Stimulated activated CD4-positive, alpha-beta T cell treated with anti-CD3 and anti-CD28 coated beads, Interleukin-12 subunit alpha, Interleukin-12 subunit beta, amount 100 ng/mL, for 48 hours (primary cell): ENCODE measurements at regions not wholly inside any gene's neighbourhood (a gene's known extent, or its start where the extent isn't known, plus 50 kb on each side); places are given as distances from the start of the nearest gene placed in this dataset.
"Not testable (repeated sequence)": the region's sequence is repeated elsewhere in the genome, so short reads cannot be mapped to it uniquely, and the experiment has no call there.

Source experiments
- DNase-seq, 3 donors: peaks; one replicate each; pipeline ENCODE4 v3.0.0-alpha.2; 2020; ENCODE audit warnings: low read depth in 2 of 3, low spot score in 1 of 3

DNA sequence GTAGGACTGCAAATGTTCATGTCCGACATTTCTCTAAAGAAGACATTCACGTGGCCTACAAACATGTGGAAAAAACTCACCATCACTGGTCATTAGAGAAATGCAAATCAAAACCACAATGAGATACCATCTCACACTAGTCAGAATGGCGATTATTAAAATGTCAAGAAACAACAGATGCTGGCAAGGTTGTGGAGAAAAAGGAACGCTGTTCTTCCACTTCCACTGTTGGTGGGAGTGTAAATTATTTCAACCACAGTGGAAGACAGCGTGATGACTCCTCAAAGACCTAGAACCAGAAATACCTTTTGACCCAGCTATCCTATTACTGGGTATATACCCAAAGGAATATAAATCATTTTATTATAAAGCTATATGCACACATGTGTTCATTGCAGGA is 253.9 kb upstream of the UBASH3B start:
- not testable (repeated sequence) for DNase-seq

- no peak for DNase-seq
These were observed 256.1 kb upstream of the UBASH3B start for GRCh38 chr11:122399375-122399774.

DNA sequence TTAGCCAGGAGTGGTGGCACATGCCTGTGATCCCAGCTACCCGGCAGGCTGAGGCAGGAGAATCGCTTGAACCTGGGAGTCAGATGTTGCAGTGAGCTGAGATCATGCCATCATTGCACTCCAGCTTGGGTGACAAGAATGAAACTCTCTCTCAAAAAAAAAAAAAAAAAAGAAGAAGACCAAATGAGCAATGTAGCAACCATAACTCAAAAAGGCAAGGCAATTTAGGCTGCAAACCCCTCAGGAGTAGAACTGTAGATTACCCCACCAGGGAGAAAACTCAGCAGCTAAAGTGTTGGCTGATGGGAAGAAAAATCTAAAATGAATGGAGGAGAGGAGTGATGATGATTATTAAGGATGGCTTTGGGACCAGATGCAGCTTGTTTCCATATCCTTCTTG is 256.7 kb upstream of the UBASH3B start:
- no peak for DNase-seq

GRCh38 chr11:122398167-122398566 is 257.4 kb upstream of the UBASH3B start:
- no peak for DNase-seq

GRCh38 chr11:122395282-122395681 is 260.2 kb upstream of the UBASH3B start:
- no peak for DNase-seq

GRCh38 chr11:122394313-122394712 is 261.2 kb upstream of the UBASH3B start:
- DNase-seq: no peak

- no peak for DNase-seq
These were observed 262.2 kb upstream of the UBASH3B start for GRCh38 chr11:122393209-122393860.

- DNase-seq: no peak
These were observed 263.0 kb upstream of the UBASH3B start for GRCh38 chr11:122392508-122392907.

- DNase-seq: no peak
These were observed 264.5 kb upstream of the UBASH3B start for GRCh38 chr11:122391049-122391448.

- no peak for DNase-seq
These were observed 267.2 kb upstream of the BLID start for GRCh38 chr11:122383186-122383585.

DNA sequence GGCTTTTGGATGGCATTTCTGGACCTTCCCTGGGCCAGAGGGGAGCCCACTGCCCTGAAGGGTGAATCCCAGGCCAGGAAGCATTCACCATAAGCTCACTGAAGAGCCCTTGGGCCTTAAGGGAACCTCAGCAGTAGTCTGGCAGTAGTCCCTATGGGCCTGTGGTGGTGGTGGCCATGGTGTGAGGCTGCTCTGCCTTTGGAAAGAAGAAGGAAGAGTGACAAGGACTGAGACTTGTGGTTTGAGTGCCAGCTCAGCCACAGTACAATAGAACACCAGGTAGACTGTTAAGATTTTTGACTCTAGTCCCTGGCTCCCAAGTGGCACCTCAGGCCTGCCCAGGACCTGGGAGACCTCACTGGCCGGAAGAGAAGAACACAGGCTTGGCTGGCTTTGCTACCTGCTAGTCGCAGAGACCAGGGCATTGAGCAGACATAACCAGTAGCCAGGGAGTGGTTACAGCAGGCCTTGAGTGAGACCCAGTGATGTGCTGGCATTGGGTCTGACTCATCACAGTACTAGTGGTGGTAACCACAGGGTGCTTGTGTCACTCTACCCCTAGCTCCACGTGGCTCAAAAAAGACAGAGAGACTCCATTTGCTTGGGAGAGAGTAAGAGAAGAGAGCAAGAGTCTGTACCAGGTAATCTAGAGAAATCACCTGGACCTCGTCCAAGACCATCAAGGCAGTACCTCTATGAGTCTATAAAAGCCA is 259.8 kb upstream of the BLID start:
- DNase-seq: no peak

DNA sequence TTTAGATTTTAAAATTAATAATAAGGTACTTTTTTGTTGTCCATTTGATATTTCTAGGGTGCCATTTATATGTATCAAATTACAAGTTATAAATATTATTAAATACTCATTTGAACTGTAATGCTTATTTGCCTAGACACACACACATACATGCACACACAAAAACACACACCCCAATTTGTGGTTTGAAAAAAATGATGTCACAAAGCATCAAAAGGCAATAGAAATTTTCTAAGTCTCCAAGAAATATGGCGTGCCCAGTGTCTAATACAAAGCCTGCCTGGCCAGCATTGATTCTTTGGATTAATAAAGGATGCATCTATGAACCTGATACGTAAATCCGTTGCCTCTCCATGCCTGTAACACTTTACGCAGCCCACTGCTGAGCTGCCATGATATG is 252.8 kb upstream of the BLID start:
- DNase-seq: no peak

DNA sequence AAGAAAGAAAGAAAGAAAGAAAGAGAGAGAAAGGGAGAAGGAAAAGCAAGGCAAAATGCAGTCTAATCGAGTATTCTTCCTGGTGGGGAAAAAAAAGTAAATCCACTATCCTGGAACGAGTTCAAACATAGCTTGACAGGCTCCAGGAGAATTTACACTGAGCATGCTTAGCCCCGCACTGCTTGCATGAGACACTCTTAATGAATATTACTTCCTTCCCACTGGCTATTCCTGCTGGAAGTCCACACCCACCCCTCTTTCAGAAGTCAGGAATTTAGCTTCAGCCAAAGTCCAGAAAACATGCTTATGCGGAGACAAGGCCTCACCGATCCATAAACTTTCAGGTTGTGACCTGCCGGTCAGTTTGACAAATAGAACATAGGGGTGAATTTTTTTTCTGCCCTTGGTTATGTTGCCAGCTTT is 251.8 kb upstream of the BLID start:
- no peak for DNase-seq

GRCh38 chr11:122365610-122366360 is 249.8 kb upstream of the BLID start:
- DNase-seq: no peak

DNA sequence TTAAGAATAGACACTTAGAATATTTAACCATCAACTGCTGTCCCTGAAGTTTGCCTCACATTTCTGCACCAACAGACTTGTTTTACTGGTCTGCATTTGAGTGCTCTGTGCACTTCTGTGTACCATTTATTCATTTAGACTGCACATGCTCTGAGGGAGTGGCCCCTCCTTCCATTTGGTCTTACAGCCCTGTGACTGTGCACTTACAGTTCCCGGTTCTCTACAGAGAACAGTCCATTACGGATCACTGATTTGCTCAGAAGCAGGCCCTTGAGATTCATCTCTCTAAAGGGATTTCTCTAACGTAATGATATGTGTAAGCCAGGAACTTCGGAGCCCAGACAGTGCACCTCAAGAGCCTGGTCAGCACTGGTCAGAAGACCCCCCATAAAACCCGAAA is 247.3 kb upstream of the BLID start:
- no peak for DNase-seq

- DNase-seq: no peak
These were observed 246.4 kb upstream of the BLID start for GRCh38 chr11:122362381-122362780.

GRCh38 chr11:122360875-122361274 is 244.9 kb upstream of the BLID start:
- DNase-seq: no peak

DNA sequence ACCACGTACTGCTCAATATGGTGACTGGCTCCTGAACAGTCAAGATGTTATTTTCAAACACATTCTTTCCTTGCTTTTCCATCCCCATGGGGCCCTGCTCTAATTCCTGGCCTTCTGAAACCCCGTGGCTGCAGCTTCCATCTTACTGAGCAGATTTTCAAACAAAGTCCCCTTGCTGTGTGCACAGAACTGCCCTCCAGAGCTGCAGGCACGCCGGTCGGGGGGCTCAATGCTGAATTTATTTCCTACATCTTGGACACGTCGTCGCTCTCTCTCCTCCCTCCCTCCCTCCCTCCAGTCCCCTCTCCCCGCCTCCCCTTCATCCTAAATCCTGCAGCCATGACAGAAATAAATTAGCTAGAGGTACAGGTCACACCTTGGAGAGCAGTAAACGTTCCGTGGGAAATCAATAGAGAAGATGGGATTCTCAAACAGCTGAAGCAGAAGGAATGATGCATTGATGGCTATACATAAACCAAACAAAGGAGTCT is 243.1 kb upstream of the BLID start:
- no peak for DNase-seq

DNA sequence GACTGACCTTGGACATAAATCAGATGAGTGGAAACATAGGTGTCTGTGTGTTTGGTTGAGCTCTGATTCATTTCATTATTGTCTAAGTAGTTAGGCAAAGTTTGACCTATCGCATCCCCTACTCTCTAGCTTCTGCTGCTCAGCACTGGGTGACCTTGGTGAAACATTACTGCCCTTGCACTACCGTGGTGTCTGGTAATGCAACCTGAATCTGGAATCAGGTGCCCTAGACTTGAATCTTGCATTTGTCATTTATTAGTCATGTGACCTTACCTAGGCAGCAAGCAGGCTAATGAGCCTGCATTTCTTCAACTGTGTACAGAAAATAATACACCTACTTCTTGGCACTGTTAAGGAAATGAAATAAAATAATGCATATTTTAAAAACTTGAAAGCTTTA is 242.3 kb upstream of the BLID start:
- no peak for DNase-seq

- DNase-seq: no peak
These were observed 240.0 kb upstream of the BLID start for GRCh38 chr11:122355968-122356367.

DNA sequence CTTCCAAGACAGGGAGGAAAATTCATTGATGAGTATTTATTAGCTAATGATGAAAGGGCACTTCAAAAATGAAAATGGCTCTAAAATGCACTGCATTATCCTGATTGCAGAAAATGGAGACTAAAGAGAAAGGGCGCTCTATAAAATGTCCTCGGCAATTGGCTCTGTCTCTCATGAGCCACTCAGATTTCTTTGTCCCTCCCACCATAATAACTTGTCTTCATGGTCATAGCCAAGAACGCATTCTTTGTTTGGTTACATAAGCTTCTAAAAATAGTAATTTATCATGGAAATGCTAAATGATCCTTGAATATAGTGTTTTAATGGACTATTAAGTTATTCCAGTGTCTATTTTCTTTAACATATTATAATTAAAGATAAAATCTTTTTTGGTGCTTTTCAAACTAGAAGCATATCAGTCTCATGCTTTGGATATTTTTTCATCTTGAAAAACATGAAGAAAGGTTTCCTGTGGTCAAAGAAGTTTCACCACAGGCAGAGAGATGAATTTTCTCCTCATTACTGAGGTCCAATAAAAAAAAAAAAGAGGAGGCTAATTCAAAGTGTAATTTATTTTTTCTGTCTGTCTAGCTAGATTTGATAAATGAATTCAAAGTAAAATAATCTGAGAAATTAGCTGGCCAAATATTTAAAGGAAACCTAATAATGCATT is 238.1 kb upstream of the BLID start:
- DNase-seq: no peak

- DNase-seq: no peak
These were observed 237.5 kb upstream of the BLID start for GRCh38 chr11:122353561-122353960.
